ENCODE measurements at regions not wholly inside any gene's neighbourhood (a gene's known extent, or its start where the extent isn't known, plus 50 kb on each side); places are given as distances from the start of the nearest gene placed in this dataset.

GRCh38 chr2:120984452-120985173 is 248.9 kb downstream of the GLI2 start:
- no peak for DNase-seq

GRCh38 chr2:120985174-120985996 is 249.7 kb downstream of the GLI2 start:
- no peak for DNase-seq

- no peak for DNase-seq
These were observed 250.5 kb downstream of the GLI2 start for GRCh38 chr2:120985997-120986651.

- DNase-seq, result no peak
These were observed 251.4 kb downstream of the GLI2 start for GRCh38 chr2:120986898-120987650.

- no peak for DNase-seq
These were observed 252.5 kb downstream of the GLI2 start for GRCh38 chr2:120988051-120988699.

- no peak for DNase-seq
These were observed 253.2 kb downstream of the GLI2 start for GRCh38 chr2:120988700-120989511.

- DNase-seq, result no peak
These were observed 254.1 kb downstream of the GLI2 start for GRCh38 chr2:120989512-120990441.

GRCh38 chr2:120990451-120990871 is 254.8 kb downstream of the GLI2 start:
- DNase-seq, result no peak

- no peak for DNase-seq
These were observed 255.8 kb downstream of the GLI2 start for GRCh38 chr2:120991441-120991840.

- no peak for DNase-seq
These were observed 257.3 kb downstream of the GLI2 start for GRCh38 chr2:120992791-120993555.

- DNase-seq, result no peak
These were observed 258.0 kb downstream of the GLI2 start for GRCh38 chr2:120993661-120994060.

GRCh38 chr2:120994301-120994995 is 258.8 kb downstream of the GLI2 start:
- DNase-seq, result no peak

GRCh38 chr2:120995152-120995551 is 259.5 kb downstream of the GLI2 start:
- DNase-seq, result no peak

GRCh38 chr2:120995656-120996190 is 260.1 kb downstream of the GLI2 start:
- DNase-seq, result no peak

- no peak for DNase-seq
These were observed 263.9 kb downstream of the GLI2 start for GRCh38 chr2:120999377-121000097.

GRCh38 chr2:121000804-121001203 is 265.1 kb downstream of the GLI2 start:
- DNase-seq, result no peak

GRCh38 chr2:121001641-121002040 is 266.0 kb downstream of the GLI2 start:
- DNase-seq, result no peak

- DNase-seq, result no peak
These were observed 266.9 kb downstream of the GLI2 start for GRCh38 chr2:121002597-121002996.

Data from RPMI8226 (cell line).